ENCODE measurements at regions not wholly inside any gene's neighbourhood (a gene's known extent, or its start where the extent isn't known, plus 50 kb on each side); places are given as distances from the start of the nearest gene placed in this dataset.

DNA sequence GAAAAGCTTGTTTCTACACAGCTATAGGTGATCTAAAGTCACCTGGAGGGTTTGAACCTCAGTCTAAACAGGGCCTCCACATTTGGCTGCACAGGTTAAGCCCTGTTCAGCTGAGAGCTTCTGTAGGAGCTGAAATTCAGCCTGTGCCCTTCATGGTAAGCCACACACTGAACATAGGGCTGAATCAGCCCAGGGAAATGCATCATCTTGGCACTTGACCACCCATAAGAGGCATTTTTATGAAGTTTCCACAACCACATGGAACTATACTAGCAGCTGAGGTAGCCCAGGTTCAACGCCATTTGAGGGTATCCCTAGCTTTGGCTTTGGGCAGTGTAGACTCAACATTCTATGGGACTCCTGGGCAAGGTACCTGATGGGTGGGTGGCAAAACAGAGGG lies 126.8 kb downstream of the FAM174B start:
- H3K14ac ChIP-seq (replicated peaks; ENCODE audit: low read depth, low read length): no peak overlapping the region
- ATAC-seq (ENCODE audit: low read depth) (no peak), DNase-seq (no peak)
- H4K20me1 ChIP-seq (ENCODE audit: insufficient read depth, low read length): no peaks in the 10 kb centered on the region
- no peaks in the 10 kb centered on the region for H3K27me3 ChIP-seq (ENCODE audit: control insufficient read depth, insufficient read depth, low read length)
- no peak overlapping the region for H2BK120ac ChIP-seq (ENCODE audit: low read depth, low read length)
- no peaks in the 10 kb centered on the region for H3K36me3 ChIP-seq (ENCODE audit: control insufficient read depth, insufficient read depth, low read length)
- no peak overlapping the region for H2BK20ac ChIP-seq (ENCODE audit: low read depth, low read length)
- no peak overlapping the region for H4K8ac ChIP-seq (ENCODE audit: low read depth in 2 of 2, low read length in 2 of 2)
- no peak overlapping the region for H3K18ac ChIP-seq (ENCODE audit: low read depth, low read length)
- no peak overlapping the region for H3K4ac ChIP-seq (ENCODE audit: low read depth, low read length)
- H2AFZ ChIP-seq (replicated peaks; ENCODE audit: low read length, poor library complexity): no peak overlapping the region
- no peaks in the 10 kb centered on the region; the same call in 1 of the 2 replicates for H3K9me3 ChIP-seq (ENCODE audit: control insufficient read depth, insufficient read depth, low read length)
- no peaks in the 10 kb centered on the region for H3K4me1 ChIP-seq (ENCODE audit: control insufficient read depth, insufficient read depth, low read length)
- dilution Hi-C loops (cut with HindIII; ENCODE audit: low sequenced_read_pairs, unreplicated experiment): no loop called here
- H3K27ac ChIP-seq (ENCODE audit: insufficient read depth, low read length): no peak overlapping the region
- TF ChIP-seq MAZ (IDR thresholded peaks at IDR 0.05; ENCODE audit: borderline replicate concordance, low read depth, low read length): no peak
- TF ChIP-seq, protein P1, sequence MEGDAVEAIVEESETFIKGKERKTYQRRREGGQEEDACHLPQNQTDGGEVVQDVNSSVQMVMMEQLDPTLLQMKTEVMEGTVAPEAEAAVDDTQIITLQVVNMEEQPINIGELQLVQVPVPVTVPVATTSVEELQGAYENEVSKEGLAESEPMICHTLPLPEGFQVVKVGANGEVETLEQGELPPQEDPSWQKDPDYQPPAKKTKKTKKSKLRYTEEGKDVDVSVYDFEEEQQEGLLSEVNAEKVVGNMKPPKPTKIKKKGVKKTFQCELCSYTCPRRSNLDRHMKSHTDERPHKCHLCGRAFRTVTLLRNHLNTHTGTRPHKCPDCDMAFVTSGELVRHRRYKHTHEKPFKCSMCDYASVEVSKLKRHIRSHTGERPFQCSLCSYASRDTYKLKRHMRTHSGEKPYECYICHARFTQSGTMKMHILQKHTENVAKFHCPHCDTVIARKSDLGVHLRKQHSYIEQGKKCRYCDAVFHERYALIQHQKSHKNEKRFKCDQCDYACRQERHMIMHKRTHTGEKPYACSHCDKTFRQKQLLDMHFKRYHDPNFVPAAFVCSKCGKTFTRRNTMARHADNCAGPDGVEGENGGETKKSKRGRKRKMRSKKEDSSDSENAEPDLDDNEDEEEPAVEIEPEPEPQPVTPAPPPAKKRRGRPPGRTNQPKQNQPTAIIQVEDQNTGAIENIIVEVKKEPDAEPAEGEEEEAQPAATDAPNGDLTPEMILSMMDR (conservative IDR thresholded peaks at IDR 0.05; ENCODE audit: low read depth, low read length): no peak
- no peak for TF ChIP-seq MXI1 (IDR thresholded peaks at IDR 0.05; ENCODE audit: borderline replicate concordance, low read depth, low read length)
- TF ChIP-seq USF2 (IDR thresholded peaks at IDR 0.05; ENCODE audit: low read depth, low read length): no peak
- no peak for TF ChIP-seq RAD21 (IDR thresholded peaks at IDR 0.05; ENCODE audit: low read length)
- TF ChIP-seq MAFK (IDR thresholded peaks at IDR 0.05; ENCODE audit: low read depth, low read length): no peak
- TF ChIP-seq CEBPB (IDR thresholded peaks at IDR 0.05; ENCODE audit: low read depth, low read length): no peak
- no peak for TF ChIP-seq BHLHE40 (IDR thresholded peaks at IDR 0.05; ENCODE audit: low read depth, low read length)
- TF ChIP-seq SMC3 (IDR thresholded peaks at IDR 0.05; ENCODE audit: low read depth, low read length): no peak
- TF ChIP-seq FOS (IDR thresholded peaks at IDR 0.05; ENCODE audit: low read depth, low read length): no peak
- no peak for TF ChIP-seq POLR2A (IDR thresholded peaks at IDR 0.05; ENCODE audit: low read depth, low read length)
- TF ChIP-seq NFE2L2 (IDR thresholded peaks at IDR 0.05; ENCODE audit: low read depth, low read length): no peak
- H4K5ac ChIP-seq (ENCODE audit: low read depth, low read length): no peak overlapping the region
- no peaks in the 10 kb centered on the region for H3K9me1 ChIP-seq (ENCODE audit: insufficient read depth, low read length)
- no peak overlapping the region for H2AK9ac ChIP-seq (replicated peaks; ENCODE audit: low read depth, low read length, poor library complexity)
- H2BK15ac ChIP-seq (ENCODE audit: low read depth, low read length): no peak overlapping the region
- CTCF ChIA-PET: no interaction called here
- in situ Hi-C loops (cut with MboI; ENCODE audit: low sequenced_read_pairs): no loop called here
- H3K4me2 ChIP-seq (ENCODE audit: low read depth, low read length): no peak overlapping the region
- POLR2A ChIA-PET (ENCODE audit: unreplicated experiment): no interaction called here
- H2BK5ac ChIP-seq (ENCODE audit: low read depth, low read length, poor library complexity, severe bottlenecking): no peak overlapping the region
- no peak overlapping the region for H2AK5ac ChIP-seq (ENCODE audit: low read depth, low read length)
- H3K9ac ChIP-seq (ENCODE audit: low read depth, low read length): no peak overlapping the region
- no CpG with 5 or more reads among the region's 1 CpG for WGBS, 2 experiments (ENCODE audit: extremely low coverage in 2 of 2, insufficient read length in 1 of 2)
- no peak overlapping the region for H3K23ac ChIP-seq (ENCODE audit: low read depth, low read length)
- H3K56ac ChIP-seq (ENCODE audit: extremely low read depth, insufficient read depth, low read length): no peak overlapping the region
- no peak overlapping the region for H4K91ac ChIP-seq (ENCODE audit: insufficient read depth, low read depth, low read length)
- H3K4me3 ChIP-seq (ENCODE audit: insufficient read depth, low read depth, low read length): no peak overlapping the region
- no TSS peak for BruUV-seq (replicated peaks)
- intact Hi-C loops (cut with micrococcal nuclease): no loop called here
- H3K79me1 ChIP-seq (ENCODE audit: low read depth in 1 of 2, low read length in 2 of 2): no peaks in the 10 kb centered on the region

Data from IMR-90 (cell line).